ENCODE measurements at regions not wholly inside any gene's neighbourhood (a gene's known extent, or its start where the extent isn't known, plus 50 kb on each side); places are given as distances from the start of the nearest gene placed in this dataset.

DNA sequence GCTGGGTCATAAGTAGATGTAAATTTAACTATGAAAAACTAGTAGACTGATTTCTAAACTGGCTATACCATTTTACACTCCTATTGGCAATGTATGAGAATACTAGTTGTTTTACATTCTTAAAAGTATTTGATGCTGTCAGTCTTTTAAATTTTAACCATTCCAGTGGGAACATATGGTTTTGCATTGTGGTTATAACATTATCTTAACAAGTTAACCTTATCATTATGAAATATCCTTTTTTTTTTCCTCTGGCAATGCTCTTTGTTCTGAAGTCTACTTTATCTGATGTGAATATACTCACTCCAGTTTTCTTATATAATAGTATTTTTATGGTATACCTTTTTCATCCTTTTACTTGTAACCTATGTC is 548.9 kb upstream of the CLINT1 start:
- Histone ChIP-seq H3K4me3 (replicated peaks; ENCODE audit: insufficient read depth, low read length) (no peak overlapping the region), H3K27me3 (ENCODE audit: insufficient read depth, poor library complexity, severe bottlenecking) (no peaks in the 10 kb centered on the region), H3K27ac (replicated peaks) (no peak overlapping the region)
- TF ChIP-seq GABPA (IDR thresholded peaks at IDR 0.05; ENCODE audit: low read depth) = no peak
- no peak for TF ChIP-seq POLR2AphosphoS5 (IDR thresholded peaks at IDR 0.05; ENCODE audit: low read depth)
- TF ChIP-seq, protein P1, sequence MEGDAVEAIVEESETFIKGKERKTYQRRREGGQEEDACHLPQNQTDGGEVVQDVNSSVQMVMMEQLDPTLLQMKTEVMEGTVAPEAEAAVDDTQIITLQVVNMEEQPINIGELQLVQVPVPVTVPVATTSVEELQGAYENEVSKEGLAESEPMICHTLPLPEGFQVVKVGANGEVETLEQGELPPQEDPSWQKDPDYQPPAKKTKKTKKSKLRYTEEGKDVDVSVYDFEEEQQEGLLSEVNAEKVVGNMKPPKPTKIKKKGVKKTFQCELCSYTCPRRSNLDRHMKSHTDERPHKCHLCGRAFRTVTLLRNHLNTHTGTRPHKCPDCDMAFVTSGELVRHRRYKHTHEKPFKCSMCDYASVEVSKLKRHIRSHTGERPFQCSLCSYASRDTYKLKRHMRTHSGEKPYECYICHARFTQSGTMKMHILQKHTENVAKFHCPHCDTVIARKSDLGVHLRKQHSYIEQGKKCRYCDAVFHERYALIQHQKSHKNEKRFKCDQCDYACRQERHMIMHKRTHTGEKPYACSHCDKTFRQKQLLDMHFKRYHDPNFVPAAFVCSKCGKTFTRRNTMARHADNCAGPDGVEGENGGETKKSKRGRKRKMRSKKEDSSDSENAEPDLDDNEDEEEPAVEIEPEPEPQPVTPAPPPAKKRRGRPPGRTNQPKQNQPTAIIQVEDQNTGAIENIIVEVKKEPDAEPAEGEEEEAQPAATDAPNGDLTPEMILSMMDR (IDR thresholded peaks at IDR 0.05; ENCODE audit: insufficient read depth, low read length) = no peak
- no peak for TF ChIP-seq SPI1 (IDR thresholded peaks at IDR 0.05; ENCODE audit: borderline replicate concordance, low read depth)
- TF ChIP-seq, protein P2, sequence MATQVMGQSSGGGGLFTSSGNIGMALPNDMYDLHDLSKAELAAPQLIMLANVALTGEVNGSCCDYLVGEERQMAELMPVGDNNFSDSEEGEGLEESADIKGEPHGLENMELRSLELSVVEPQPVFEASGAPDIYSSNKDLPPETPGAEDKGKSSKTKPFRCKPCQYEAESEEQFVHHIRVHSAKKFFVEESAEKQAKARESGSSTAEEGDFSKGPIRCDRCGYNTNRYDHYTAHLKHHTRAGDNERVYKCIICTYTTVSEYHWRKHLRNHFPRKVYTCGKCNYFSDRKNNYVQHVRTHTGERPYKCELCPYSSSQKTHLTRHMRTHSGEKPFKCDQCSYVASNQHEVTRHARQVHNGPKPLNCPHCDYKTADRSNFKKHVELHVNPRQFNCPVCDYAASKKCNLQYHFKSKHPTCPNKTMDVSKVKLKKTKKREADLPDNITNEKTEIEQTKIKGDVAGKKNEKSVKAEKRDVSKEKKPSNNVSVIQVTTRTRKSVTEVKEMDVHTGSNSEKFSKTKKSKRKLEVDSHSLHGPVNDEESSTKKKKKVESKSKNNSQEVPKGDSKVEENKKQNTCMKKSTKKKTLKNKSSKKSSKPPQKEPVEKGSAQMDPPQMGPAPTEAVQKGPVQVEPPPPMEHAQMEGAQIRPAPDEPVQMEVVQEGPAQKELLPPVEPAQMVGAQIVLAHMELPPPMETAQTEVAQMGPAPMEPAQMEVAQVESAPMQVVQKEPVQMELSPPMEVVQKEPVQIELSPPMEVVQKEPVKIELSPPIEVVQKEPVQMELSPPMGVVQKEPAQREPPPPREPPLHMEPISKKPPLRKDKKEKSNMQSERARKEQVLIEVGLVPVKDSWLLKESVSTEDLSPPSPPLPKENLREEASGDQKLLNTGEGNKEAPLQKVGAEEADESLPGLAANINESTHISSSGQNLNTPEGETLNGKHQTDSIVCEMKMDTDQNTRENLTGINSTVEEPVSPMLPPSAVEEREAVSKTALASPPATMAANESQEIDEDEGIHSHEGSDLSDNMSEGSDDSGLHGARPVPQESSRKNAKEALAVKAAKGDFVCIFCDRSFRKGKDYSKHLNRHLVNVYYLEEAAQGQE (IDR thresholded peaks at IDR 0.05; ENCODE audit: insufficient replicate concordance, low read depth) = no peak
- DNase-seq (ENCODE audit: low read depth in 1 of 2, low spot score in 1 of 2) = no peak

DNA sequence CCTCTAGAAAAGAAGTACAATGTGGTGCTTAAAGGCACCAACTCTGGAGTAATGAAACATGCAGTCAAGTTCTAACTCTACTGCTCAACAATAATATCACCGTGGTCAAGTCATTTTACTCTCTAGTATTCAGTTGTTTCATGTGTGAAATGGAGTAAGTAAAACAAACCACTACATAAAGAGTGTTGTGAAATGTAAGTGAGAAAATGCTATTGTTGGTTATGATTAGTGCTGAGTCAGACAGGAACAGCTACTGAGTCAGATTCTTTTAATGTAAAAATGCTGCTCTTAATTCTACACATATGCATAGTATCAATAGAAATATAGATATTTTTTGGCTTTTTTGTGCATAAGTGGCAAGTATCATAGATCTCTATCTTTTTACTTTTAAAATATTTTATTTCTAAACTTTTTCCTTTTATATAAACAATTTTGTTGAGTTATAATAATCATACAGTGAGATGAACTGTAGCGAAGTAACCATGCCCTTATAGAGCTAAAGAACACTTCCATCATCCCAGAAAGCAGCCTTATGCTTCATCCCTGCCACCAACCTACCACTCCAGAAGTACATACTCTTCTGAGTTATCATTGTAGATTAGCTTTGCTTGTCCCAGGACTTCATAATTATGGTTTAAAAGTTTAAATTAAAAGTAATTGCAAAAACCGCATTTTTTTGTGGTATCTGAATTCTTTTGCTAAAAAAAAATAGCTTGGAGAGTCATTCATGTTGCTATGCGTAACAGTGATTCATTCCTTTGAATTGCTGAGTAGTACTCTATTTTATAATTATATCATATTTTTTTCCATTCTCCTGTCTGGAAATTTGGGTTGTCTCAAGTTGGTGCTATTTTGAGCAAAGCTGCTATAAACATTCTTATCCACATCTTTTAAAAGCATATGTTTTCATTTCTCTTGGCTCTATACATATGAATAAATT is 548.2 kb upstream of the CLINT1 start:
- DNase-seq (ENCODE audit: low read depth in 1 of 2, low spot score in 1 of 2) = no peak
- no peak for TF ChIP-seq SPI1 (IDR thresholded peaks at IDR 0.05; ENCODE audit: borderline replicate concordance, low read depth)
- no peak for TF ChIP-seq GABPA (IDR thresholded peaks at IDR 0.05; ENCODE audit: low read depth)
- TF ChIP-seq, protein P2 (IDR thresholded peaks at IDR 0.05; ENCODE audit: insufficient replicate concordance, low read depth) = no peak
- no peak for TF ChIP-seq POLR2AphosphoS5 (IDR thresholded peaks at IDR 0.05; ENCODE audit: low read depth)
- TF ChIP-seq, protein P1 (IDR thresholded peaks at IDR 0.05; ENCODE audit: insufficient read depth, low read length) = no peak
- no peak overlapping the region for H3K27ac ChIP-seq (replicated peaks)
- H3K4me3 ChIP-seq (replicated peaks; ENCODE audit: insufficient read depth, low read length) = no peak overlapping the region
- H3K27me3 ChIP-seq (ENCODE audit: insufficient read depth, poor library complexity, severe bottlenecking) = no peaks in the 10 kb centered on the region

DNA sequence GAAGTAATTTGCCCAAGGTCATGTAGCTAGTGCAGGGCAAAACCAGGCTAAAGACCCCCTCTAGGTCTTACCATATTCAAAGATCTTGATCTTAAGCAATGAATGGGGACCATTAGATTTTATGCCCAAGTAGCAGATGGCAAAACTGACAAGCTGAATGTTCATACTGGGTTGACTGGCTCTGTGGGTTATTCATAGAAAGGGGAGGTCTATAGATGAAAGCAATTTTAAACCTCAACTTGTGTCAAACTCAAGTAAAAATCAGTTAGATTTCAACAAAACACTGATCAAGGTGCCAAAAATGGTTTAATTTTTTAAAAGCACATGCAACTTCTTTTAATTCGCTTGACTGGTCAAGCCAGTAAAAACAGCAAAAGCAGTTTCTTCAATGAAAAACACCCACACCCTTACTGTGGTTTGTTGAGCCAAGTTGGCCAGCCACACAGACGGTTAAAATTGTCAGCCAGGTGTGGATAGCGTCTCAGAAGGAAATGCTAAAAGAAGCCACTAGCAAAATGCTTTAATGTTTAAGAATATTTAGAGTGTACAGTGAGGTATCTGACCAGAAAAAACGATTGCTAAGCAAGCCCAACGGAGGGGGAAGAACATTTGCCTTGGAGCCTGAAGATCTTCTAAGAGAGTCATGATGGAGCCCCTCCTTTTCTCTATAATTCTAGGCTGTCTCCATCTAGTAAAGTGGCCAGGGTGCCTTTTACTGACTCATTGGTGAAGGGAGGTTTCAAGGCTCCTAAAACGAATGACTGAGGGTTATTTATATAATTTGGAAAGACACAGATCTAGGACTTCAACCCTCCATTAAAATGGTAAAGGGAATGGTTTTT is 539.6 kb upstream of the CLINT1 start:
- no peak for DNase-seq (ENCODE audit: low read depth in 1 of 2, low spot score in 1 of 2)
- Histone ChIP-seq H3K27me3 (ENCODE audit: insufficient read depth, poor library complexity, severe bottlenecking) (no peaks in the 10 kb centered on the region), H3K27ac (replicated peaks) (no peak overlapping the region), H3K4me3 (replicated peaks; ENCODE audit: insufficient read depth, low read length) (no peak overlapping the region)
- TF ChIP-seq, protein P1 (IDR thresholded peaks at IDR 0.05; ENCODE audit: insufficient read depth, low read length) = no peak
- TF ChIP-seq, protein P2 (IDR thresholded peaks at IDR 0.05; ENCODE audit: insufficient replicate concordance, low read depth) = no peak
- TF ChIP-seq GABPA (IDR thresholded peaks at IDR 0.05; ENCODE audit: low read depth) = no peak
- no peak for TF ChIP-seq POLR2AphosphoS5 (IDR thresholded peaks at IDR 0.05; ENCODE audit: low read depth)
- no peak for TF ChIP-seq SPI1 (IDR thresholded peaks at IDR 0.05; ENCODE audit: borderline replicate concordance, low read depth)

Measured in HL-60 (cell line).